ENCODE measurements at regions not wholly inside any gene's neighbourhood (a gene's known extent, or its start where the extent isn't known, plus 50 kb on each side); places are given as distances from the start of the nearest gene placed in this dataset.
"Not testable (repeated sequence)": the region's sequence is repeated elsewhere in the genome, so short reads cannot be mapped to it uniquely, and the experiment has no call there.

DNA sequence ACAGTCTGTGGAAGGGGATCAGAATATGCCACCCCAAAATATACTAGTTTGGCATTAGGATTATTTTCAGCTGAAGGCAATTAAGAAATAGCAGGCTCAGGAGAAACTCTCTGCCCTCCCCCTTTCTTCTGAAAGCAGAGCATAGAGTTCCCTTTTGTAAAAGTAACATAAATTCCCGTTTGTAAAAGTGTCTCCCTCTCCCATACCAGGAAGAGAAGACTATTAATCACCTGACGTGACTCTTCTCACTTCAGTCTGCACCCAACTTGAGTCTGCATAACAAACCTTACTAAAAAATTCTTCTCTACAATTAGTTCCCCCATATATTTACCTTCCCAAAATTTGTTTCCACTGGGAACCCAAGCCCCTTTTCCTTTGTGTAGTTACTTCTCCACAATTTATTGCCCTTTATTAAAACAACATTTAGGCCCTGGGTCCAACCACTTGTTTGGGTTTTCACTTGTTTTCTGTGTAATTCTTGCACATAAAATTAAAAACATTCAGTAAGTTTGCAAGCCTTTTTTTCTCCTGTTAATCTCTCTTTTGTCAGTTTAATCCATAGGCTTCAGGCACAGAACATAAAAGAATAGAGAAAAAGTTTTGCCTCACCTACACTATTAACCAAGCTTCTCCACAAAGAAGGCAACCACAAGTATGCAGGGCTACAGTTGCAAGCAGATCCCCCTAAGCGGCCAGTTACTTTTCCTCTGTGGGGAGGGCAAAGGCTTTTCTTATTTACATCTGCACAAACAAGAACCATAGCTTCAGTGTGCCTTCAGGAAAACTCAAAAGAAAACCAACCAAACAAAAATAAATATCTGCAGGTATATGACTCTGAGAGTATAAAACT is 73.8 kb upstream of the EPCAM start:
- no peak for DNase-seq (ENCODE audit: low spot score)

DNA sequence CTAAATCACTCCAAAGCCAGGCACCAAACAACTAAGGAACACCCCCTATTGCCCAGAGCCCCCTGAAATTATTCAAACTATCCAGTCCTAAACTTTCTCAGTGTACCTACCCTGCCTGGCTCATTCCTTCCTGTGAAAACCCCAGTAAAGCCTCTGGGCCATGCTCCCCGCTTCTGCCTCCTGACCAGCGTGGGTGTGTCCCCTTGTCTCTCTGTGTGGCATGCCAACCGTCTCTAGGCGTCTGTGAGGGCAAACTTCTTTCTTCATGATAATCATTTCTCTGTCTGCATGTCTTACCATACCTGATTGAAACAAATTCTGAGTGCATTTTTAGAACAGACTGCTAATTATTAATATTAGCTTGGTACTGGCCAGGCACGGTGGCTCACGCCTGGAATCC is 75.1 kb upstream of the EPCAM start:
- DNase-seq (ENCODE audit: low spot score) = no peak

DNA sequence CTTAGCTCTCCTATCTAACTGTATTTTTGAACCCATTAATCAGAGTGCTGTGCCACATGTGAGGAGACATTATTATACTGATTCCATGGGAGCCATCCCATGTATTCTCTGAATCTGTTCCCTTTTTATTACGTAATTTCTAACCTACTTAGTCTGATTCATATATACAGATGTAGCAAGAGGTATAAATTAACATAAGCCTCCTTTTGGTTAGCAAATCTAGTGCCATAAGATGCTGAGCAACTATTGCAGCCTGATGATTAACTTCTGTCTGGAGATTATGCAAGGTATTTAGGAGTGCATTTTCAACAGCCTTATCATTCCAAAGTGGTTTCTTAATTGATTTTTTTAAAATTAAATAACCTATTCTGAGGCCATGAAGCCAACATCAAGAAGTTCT is 80.2 kb upstream of the EPCAM start:
- DNase-seq (ENCODE audit: low spot score) = no peak

DNA sequence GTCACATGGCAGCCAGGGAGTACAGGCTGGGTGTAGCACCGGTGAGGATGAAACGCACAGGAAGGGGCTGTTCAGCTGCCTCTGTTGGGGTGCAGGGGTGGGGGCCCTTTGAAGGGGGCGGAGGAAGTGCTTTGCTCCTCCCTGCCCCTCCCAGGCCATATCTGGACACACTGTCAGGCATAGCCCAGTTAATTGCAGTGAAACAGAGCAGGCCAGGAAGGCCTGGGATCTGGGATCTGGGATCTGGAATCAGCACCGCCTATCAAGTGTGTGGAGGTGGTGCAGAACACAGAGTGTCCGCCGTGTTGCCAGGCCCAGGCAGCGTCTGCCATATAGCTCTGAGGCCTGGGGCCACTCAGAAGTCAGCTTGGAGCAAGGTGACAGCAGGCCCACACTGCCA is 85.5 kb upstream of the EPCAM start:
- DNase-seq (ENCODE audit: low spot score) = no peak

DNA sequence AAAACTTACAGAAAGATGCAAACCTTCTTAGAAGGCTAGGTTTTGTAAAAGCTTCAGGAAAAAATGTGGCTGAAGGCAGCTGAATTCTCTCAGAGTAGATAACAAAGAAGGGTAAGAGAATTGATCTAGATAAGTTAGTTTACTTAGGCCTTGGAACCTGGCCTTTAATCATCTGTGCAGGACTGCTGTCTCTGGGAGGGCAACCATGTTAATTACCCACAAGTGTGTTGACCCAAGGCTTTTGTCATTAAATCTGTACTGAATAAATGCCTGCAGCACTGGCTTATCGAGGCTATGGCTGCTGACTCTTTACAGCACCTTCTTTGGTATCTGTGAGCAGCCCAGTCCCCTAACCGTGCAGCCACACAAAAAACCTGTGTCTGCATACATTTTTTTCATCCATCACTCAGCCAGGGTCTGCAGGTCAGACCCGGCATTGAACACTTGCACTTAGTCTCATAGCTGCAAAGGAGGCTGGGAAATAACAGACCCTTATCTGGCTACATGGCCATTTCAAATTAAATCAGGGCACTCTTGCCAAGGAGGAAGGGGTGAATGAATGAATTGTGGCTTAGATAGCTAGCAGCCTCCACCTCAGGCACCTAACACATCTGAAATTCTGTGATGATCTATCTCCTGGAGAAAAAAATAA is 86.4 kb upstream of the EPCAM start:
- DNase-seq (ENCODE audit: low spot score) = no peak

DNA sequence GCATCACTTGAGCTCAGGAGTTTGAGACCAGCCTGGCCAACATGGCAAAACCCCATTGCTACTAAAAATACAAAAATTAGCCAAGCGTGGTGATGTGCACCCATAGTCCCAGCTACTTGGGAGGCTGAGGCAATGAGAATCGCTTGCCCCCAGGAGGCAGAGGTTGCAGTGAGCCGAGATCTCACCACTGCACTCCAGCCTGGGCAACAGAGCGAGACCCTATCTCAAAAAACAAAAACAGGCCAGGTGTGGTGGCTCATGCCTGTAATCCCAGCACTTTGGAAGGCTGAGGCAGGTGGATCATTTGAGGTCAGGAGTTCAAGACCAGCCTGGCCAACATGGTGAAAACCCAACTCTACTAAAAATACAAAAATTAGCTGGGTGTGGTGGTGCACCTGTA is 89.6 kb upstream of the EPCAM start:
- not testable (repeated sequence) for DNase-seq (ENCODE audit: low spot score)

DNA sequence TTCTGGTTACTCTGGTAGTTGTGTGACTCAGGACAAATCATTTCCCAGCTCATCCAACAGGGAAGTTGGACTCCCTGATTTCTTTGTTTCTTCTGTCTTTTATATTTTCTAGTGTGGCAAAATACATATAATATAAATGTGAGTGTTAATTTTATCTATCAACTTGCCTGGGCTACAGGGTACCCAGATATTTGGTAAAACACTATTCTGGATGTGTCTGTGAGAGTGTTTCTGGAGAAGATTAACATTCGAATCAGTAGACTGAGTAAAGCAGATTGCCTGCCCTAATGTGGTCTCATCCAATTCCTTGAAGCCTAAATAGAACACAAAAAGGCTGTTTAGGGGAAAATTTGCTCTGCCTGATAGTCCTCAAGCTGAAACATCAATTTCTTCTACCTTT is 91.1 kb upstream of the EPCAM start:
- DNase-seq (ENCODE audit: low spot score) = no peak

DNA sequence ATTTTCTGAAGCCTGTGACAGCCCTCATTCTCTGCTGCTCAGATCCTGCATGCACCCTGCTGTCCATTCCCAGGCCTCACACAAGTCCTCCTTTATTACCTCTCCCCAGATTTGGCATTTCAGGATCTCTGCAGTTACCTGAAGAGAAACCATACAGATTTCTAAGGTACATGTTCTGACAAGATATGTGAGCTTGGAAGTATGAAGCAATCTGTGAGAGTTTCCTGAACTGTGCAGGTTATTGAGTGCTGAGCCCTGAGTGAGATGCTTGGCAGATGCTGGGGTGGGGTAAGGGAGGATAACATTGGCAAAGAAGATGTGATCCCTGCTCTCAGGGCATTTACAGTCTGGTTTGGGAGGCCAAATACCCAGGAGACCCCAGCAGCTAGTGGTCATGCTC is 91.9 kb upstream of the EPCAM start:
- no peak for DNase-seq (ENCODE audit: low spot score)

DNA sequence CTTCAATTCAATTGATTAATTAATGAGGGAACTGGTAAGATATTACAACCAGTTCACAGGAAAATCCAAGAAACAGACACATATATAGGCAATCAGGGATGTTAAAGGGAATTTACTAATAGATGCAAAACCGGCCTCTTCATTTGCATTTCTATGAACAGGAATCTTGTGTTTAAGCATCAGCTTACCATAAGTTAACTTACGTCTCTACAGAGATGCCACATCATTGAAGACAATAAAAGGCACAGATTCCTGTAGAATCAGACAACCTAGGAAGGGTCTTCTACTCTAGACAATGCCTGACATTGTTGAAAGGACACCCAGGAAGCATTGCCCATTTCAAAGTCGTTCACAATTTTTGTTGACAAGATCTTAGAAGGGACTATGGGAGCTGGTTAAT is 93.0 kb upstream of the EPCAM start:
- DNase-seq (ENCODE audit: low spot score) = no peak

DNA sequence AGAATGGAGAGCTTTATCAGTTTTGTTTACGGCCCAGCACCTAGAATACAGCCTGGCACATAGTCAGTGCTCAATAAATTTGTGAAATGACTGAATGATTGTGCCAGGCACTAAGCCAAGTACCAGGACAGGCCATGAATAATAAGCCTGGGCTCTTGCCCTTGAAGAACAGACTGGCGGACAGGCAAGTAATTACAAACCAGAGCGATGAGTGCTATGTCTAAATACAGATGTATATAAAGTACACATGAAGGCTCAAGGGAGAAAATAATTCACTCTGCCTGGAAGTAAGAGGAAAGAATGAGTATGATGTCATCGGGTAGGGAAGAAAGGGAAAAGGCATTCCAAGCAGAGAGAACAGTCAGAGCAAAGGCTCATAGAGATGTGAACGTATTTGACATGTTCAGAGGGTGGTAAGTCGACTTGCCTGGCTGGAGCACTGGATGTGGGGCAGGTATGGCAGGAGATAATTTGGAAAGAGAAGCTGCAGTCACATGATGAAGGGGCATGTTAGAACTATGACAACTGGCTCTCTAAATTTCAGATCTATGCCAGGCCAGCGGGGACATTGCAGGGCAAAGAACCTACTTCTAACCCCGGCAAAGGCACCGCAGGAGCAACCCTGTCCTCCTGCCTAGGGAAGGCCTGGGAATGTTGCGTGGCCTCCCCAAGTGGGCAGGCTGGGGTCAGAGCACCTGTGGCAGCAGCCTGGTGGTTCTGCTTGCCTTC is 94.9 kb upstream of the EPCAM start:
- DNase-seq (ENCODE audit: low spot score) = no peak

DNA sequence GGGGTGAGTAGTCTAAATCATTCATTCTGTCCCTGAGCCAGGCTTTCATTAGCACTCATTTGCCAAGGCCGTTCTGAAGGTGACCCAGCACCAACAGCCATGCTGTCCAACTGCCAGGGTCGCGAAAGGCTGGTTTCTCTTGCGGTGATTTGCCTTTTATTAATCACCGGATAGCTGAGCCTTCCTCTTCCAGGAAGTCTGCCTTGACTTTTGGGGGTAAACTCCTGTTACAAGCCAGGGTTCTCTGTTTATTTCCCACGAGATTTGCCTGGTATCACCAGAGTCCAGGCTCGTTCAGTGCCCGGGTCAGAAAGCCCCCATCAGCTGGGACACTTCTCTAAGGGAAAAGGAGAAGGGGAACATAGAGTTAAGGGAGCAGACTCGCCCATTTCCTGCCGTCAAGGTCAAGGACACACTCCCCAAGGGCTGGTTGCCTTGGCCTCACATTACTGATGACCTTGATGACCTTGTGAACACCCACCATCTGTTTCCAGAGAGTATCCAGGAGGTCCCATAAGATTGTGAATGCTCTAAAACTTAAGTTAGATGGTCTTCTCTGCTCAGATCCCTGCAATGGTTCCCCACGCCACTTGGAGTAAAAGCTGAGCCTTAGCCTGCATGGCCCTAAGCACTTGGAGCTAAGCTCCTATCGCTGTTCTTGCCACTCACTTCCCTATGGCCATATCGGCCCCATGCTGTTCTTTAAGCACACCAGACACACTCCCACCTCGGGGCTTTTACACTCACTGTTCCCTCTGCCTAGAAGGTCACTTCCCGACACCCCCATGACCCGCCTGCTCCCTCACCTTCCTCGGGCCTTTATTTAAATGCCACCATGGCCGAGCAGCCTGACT is 96.0 kb upstream of the EPCAM start:
- DNase-seq (ENCODE audit: low spot score) = no peak

DNA sequence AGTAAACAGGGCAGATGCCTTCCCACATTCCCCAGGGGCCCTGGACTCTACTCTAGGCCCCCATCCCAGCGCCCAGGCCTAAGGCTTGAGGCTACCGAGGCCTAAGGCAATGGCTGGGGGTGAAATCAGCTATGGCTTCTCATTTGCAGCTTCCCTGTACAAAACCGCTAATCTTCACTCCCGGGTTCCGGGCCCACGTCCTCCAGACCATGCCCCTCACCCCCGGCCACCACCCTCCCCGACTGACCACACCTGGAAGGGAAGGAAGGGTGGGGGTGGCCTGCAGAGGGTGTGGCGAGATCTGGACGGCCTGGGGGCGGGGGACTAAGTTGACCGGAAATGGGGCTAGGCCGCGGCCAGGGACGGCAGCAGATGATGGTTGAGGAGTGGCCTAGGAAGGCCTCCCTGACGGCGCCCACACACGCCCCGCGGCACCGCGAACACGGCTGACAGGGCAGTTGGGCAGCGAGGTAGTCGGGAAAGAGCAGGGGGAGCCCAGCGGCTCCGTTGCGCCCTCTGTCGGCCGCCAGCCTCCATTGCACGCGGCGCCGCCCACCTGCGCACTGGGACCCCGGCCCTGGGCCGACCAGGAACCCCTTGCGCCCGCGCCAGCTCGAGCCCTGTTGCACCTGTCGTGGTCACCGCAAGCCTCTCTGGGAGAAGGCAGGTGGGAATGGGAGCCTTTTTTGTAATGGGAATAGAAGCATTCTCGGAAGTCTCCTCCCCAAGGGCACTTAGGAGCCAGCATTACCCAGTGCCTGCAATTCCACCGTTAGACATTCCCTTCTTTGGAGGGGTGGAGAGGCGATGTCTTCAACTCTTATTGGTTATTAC is 95.9 kb upstream of the CALM2 start:
- DNase-seq (ENCODE audit: low spot score) = peak; percentile 66

DNA sequence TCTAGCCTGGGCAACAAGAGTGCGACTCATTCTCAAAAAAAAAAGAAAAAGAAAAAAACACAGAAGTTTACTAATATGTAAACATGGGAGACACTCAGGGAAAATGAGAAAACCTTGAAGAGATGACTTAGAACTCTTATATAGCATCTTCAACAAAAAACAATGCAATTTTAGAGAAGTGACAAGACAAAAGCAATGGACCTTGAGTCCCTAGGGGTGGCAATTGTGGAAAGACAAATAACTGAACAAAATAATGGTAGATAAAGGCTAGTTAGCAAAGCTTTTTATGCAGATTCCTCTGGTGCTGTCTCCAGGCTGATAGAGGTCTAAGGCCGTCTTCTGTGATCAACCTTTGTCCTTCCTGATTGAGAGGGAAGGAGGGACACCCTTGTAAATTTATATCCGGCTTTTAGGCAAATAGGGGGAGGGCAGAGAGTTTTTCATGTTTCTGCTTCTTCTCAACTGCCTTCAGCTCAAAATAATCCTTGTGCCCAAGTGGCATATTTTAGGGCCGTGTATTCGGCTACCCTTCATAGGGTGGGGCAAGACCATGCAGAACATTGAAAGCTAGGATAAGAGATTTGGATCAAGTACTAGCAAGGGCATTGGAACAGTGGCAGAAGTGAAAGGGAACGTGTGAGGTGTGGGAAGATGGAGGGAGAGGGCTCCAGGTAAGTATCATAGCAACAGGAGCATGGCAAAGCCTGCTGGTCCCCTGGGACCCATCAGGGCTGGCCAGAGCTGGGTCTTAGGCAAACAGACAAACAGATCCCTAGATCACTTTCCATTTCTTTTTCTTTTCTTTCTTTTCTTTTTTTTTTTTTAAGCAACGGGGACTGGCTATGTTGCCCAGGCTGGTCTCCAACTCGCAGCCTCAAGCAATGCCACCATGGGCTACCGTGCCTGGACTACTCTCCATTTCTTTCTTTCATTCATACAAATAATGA is 95.0 kb upstream of the CALM2 start:
- DNase-seq (ENCODE audit: low spot score) = no peak

DNA sequence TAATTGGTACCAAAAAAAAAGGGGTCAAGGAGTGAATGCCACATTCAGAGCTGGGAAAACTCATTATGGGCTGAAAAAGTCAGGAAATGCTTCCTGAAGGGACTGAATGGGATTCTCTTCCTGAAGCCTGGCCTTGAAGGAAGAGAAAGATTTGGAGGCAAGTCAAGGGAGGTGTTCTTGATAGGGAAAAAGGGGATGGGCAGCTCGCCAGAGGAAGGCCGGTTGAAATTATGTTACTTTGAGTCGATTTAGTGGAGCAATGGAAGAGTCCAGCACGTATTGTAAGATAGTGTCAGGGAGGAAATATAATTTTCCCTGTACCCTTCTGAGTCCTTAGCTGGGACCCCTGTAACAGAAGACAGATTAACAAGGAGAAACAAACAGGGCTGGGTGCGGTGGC is 94.1 kb upstream of the CALM2 start:
- DNase-seq (ENCODE audit: low spot score) = no peak

DNA sequence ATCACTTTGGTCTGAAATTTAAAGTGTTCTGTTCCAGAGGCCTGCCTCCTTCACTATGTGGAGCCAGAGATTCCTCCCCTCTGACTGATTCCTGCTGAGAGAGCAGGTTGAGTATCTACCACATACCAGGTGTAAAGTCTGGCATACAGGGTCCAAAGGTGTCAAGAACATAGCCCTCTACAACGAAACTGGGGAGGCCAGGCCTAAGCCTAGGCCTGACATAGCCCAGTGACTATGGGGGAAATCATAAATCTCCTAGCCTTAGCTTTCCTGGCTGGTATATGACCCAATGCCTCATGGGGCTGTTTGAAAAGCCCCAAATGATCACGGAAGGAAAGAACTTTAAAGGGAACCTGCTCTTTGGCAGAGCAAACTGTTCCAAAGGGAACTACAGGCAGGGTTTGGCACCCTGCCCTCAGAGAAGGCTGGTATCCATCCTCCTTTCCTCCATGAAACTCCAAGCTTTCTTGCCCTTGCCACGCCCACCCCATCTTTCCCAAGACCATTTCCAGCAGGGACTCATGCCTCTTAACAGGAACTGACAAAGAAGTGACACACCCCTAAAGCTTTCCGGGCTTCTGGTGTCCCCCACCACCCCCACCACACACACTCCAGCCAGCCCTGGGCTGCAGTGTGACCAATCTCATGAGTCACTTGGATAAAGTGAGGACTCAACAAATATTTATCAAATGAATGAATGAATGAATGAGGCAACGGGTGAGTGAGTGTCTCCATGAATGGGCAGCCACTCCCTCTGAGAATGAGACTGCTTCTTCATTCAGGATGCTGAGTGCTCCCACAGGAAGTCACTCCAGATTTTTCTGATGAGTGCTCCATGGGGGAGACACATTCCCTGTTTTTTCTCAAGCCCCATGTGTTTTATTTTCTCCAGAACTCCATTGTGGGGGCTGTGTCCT is 93.3 kb upstream of the CALM2 start:
- DNase-seq (ENCODE audit: low spot score) = no peak

DNA sequence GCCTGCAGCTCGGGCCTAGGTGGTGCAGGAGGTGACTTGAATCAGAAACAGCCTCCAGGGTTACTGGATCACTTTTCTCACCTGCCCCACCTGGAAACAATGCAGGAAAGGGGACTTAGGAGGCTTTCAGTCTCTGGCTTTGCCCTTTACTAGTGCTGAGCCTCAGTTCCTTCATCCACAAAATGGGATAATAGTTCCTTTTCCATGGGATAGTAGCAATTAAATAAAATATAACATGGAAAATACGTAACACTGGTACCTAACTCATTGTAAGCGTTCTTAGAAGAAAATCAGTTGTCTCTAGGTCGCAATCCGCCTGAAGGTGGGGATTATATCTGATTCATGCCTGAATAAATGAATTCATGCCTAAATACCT is 91.4 kb upstream of the CALM2 start:
- DNase-seq (ENCODE audit: low spot score) = no peak

DNA sequence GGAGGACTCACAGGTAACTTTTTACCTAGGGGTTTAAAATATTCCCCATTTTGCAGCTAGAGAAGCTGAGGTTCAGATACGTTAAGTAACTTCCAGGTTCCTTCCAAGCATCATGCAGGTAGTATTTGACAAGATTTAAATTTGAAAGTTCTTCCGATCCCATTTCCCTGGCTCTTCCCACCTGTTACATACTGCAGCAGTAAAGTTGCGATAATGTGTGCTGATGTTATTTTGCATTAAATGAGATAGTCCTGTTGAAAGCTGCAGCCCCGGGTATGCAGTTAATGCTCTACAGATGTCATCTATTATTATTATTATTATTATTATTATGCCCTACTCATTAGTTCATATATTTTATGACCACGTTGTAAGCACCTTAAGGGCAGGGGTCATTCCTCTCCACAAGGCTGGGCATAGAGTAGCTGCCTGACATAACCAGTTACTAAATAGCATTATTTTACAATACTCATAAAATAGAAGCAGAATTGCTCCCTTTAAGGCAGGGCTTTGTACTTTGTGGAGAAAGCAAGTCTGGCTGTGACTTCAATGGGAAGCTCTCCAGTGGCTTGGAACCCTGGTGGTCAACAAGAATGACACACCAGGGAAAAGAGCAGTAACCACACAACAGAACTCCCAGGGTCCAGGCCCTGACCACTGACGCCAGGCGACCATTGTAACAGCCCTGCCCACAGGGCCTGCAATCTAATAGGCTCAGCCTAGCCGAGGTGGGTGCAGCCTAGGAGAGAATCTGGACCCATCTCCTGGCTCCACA is 90.8 kb upstream of the CALM2 start:
- no peak for DNase-seq (ENCODE audit: low spot score)

DNA sequence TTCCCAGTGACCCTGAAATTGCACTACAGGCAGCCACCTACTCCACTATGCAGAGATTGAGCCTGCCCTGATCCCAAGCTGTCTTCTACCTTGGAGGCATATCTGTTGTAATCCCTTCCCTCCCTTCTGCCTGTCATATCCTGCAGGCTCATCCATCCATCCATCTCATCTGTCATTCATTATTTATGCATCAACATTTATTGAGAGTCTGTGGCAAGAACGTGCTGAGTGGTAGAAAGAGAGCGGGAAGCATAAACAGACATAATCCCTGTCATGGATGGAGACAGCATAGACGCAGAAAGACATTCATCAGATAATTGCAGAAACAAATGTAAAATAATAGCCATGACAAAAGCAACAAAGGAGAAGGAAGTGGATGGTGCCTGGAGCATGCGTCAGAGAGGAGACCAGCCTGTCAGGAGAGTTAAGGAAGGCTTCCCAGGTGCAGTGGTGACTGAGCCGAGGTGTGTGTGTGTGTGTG is 89.5 kb upstream of the CALM2 start:
- DNase-seq (ENCODE audit: low spot score) = no peak
